Sigmoid colon (tissue), 6 donors: ENCODE measurements at regions not wholly inside any gene's neighbourhood (a gene's known extent, or its start where the extent isn't known, plus 50 kb on each side); places are given as distances from the start of the nearest gene placed in this dataset.

Experiments used
- DNase-seq: peaks from one replicate; pipeline ENCODE4 v3.0.0-alpha.2; 2019
- H3K27ac ChIP-seq, 4 donors: fragments of 200-600 bp; sonication (generic); one replicate each; pipeline ENCODE4 v1.5.1; 2016 to 2019; ENCODE audit warnings: mild to moderate bottlenecking in 1 of 4
- H3K27me3 ChIP-seq, 3 donors: fragments of 200-600 bp; sonication (generic); one replicate each; pipeline ENCODE4 v1.5.1; 2019; ENCODE audit warnings: mild to moderate bottlenecking in 1 of 3
- H3K36me3 ChIP-seq, 4 donors: fragments of 200-600 bp; sonication (generic); one replicate each; pipeline ENCODE4 v1.5.1; 2016 to 2019
- H3K4me1 ChIP-seq, 4 donors: fragments of 200-600 bp; sonication (generic); one replicate each; pipeline ENCODE4 v1.5.1; 2017 to 2019
- H3K4me3 ChIP-seq, 4 donors: fragments of 200-600 bp; sonication (generic); one replicate each; pipeline ENCODE4 v1.5.1; 2017 to 2019; ENCODE audit warnings: mild to moderate bottlenecking in 2 of 4, moderate library complexity in 1 of 4
- H3K9me3 ChIP-seq, 4 donors: fragments of 200-600 bp in 3 of 4; sonication (generic) in 3 of 4; one replicate each; pipeline versions ENCODE4 v1.5.1 to v1.6.1; 2013 to 2019
- CTCF ChIP-seq, 4 experiments: fragments of 450-650 bp in 3 of 4; fragments of 200-600 bp in 1 of 4; IDR thresholded peaks; one replicate each; pipeline ENCODE4 v1.5.1; 2016 to 2019; ENCODE audit warnings: antibody characterized with exemption in 4 of 4, mild to moderate bottlenecking in 3 of 4, moderate library complexity in 2 of 4
- EP300 ChIP-seq, 4 donors: sonication (generic); formaldehyde crosslinking; IDR thresholded peaks; one replicate each; pipeline ENCODE4 v1.6.1; 2017; ENCODE audit warnings: antibody characterized with exemption in 4 of 4
- POLR2A ChIP-seq, 2 donors: fragments of 450-650 bp; IDR thresholded peaks; one replicate each; pipeline ENCODE4 v1.6.1; 2016; ENCODE audit warnings: antibody characterized with exemption in 2 of 2, mild to moderate bottlenecking in 2 of 2, moderate library complexity in 2 of 2
- POLR2AphosphoS5 ChIP-seq, 4 donors: sonication (generic); formaldehyde crosslinking; IDR thresholded peaks; one replicate each; pipeline ENCODE4 v1.6.1; 2017; ENCODE audit warnings: antibody characterized with exemption in 4 of 4
- WGBS, 2 donors: extraction: QIAGEN DNeasy Blood & Tissue Kit; methylation state at CpG; one replicate each; pipeline ENCODE4 v1.1.7; 2013; 5-methylcytosine and 5-hydroxymethylcytosine counted together
- intact Hi-C: fragments of 100-400 bp; cut with DNase I; formaldehyde crosslinking; loops from one replicate; pipeline ENCODE4 v1.15.1; 2023
- donor health status: healthy with polysubstance abuse.
- donor health status: healthy.

GRCh38 chr6:80974579-80974978, 777.9 kb downstream of the TENT5A start:
- H3K27ac ChIP-seq: no peak overlapping the region
- intact Hi-C loops: no loop called here
- H3K36me3 ChIP-seq: no peaks in the 10 kb centered on the region
- no peaks in the 10 kb centered on the region for H3K4me1 ChIP-seq
- 85 to 89% methylated on average over 2 of the region's 2 CpGs for WGBS, 2 donors
- H3K4me3 ChIP-seq: no peak overlapping the region
- no peaks in the 10 kb centered on the region for H3K9me3 ChIP-seq
- TF ChIP-seq POLR2A (IDR thresholded peaks at IDR 0.05) (no peak), POLR2AphosphoS5 (IDR thresholded peaks at IDR 0.05) (no peak), CTCF (IDR thresholded peaks at IDR 0.05) (no peak), EP300 (IDR thresholded peaks at IDR 0.05) (no peak)
- H3K27me3 ChIP-seq: no peaks in the 10 kb centered on the region
- no peak for DNase-seq

DNA sequence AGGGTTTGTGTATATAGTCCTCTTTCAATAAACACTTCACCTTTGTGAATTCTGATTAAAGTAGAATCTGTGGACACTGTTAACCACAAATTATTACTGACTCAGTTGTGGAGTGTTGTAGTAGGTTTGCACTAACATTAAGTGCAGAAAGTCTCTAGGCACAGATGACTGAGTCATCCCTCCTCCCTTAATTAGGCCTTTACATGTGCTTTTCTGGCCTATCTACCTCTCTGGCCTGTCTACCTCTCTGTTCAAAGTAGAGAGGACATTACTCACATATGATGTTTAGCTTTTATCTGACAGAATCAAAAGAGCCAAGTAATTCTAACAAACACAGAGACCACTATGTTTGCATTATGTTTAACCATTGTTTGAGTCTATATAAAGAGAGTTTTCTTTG, 783.0 kb downstream of the TENT5A start:
- no peaks in the 10 kb centered on the region for H3K27me3 ChIP-seq
- no peaks in the 10 kb centered on the region for H3K9me3 ChIP-seq
- DNase-seq: no peak
- no peak overlapping the region for H3K27ac ChIP-seq
- no peaks in the 10 kb centered on the region for H3K36me3 ChIP-seq
- TF ChIP-seq CTCF (IDR thresholded peaks at IDR 0.05) (no peak), POLR2AphosphoS5 (IDR thresholded peaks at IDR 0.05) (no peak), POLR2A (IDR thresholded peaks at IDR 0.05) (no peak), EP300 (IDR thresholded peaks at IDR 0.05) (no peak)
- H3K4me1 ChIP-seq: no peaks in the 10 kb centered on the region
- no peak overlapping the region for H3K4me3 ChIP-seq
- intact Hi-C loops: no loop called here

DNA sequence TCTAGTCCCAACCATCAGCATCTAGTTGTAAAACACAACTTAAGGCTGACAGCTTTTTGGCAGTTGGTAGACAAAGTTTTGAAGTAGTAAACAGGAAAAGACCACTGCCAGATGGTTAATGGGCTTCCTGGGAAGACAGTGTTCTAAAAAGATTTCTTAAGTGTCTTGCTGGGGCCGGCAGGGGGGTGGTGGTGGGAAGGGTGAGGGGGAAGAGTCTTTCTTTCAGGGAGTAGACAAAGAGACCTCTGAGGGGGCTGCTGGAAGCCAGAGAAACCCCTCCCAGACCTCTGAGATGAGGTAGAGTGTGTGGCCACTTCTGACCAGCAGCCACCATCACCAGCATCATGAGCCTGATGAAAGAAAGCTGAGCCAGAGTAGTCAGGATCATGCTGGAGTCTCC, 784.9 kb downstream of the TENT5A start:
- Histone ChIP-seq H3K27me3 (no peaks in the 10 kb centered on the region), H3K9me3 (no peaks in the 10 kb centered on the region), H3K4me1 (no peaks in the 10 kb centered on the region), H3K4me3 (no peak overlapping the region), H3K36me3 (no peaks in the 10 kb centered on the region), H3K27ac (no peak overlapping the region)
- intact Hi-C loops: no loop called here
- 4 to 27% methylated on average over 1 of the region's 1 CpG for WGBS, 2 donors
- TF ChIP-seq CTCF (IDR thresholded peaks at IDR 0.05) (no peak), POLR2A (IDR thresholded peaks at IDR 0.05) (no peak), POLR2AphosphoS5 (IDR thresholded peaks at IDR 0.05) (no peak), EP300 (IDR thresholded peaks at IDR 0.05) (no peak)
- no peak for DNase-seq

GRCh38 chr6:80962382-80962781, 790.1 kb downstream of the TENT5A start:
- intact Hi-C loops: no loop called here
- no peak overlapping the region for H3K27ac ChIP-seq
- peaks cover 0 to 21% (median 10%) of the 10 kb centered on the region in 4 donors for H3K4me1 ChIP-seq
- H3K9me3 ChIP-seq: no peaks in the 10 kb centered on the region
- DNase-seq: no peak
- no peaks in the 10 kb centered on the region for H3K36me3 ChIP-seq
- no peak overlapping the region for H3K4me3 ChIP-seq
- TF ChIP-seq POLR2AphosphoS5 (IDR thresholded peaks at IDR 0.05): no peak
- no peak for TF ChIP-seq POLR2A (IDR thresholded peaks at IDR 0.05)
- TF ChIP-seq CTCF (IDR thresholded peaks at IDR 0.05): no peak
- no peak for TF ChIP-seq EP300 (IDR thresholded peaks at IDR 0.05)
- H3K27me3 ChIP-seq: no peaks in the 10 kb centered on the region

DNA sequence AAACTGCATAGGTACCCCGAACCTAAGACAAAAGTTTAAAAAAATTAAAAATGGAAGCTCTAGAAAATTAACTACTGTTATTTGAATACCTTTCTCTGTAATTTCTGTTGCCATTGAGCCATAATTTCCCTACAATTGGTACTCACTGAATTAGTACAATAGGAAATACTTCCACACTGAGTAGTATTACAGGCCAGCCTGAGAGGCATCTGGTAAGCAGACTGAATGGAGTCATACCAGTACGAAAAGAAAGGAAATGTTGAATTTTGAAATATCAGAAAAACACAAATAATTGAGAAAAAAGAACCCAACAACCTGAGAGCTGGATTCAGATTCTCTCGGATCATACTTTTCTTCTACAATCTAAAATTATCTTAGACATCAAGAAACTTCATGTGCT, 791.3 kb downstream of the TENT5A start:
- TF ChIP-seq CTCF (IDR thresholded peaks at IDR 0.05): no peak
- TF ChIP-seq POLR2A (IDR thresholded peaks at IDR 0.05): no peak
- no peak for TF ChIP-seq EP300 (IDR thresholded peaks at IDR 0.05)
- TF ChIP-seq POLR2AphosphoS5 (IDR thresholded peaks at IDR 0.05): no peak
- Histone ChIP-seq H3K36me3 (no peaks in the 10 kb centered on the region), H3K27me3 (no peaks in the 10 kb centered on the region), H3K27ac (no peak overlapping the region), H3K4me1 (peaks cover 0 to 21% (median 10%) of the 10 kb centered on the region in 4 donors), H3K4me3 (no peak overlapping the region), H3K9me3 (no peaks in the 10 kb centered on the region)
- intact Hi-C loops: no loop called here
- no peak for DNase-seq
- 86 to 95% methylated on average over 3 of the region's 3 CpGs for WGBS, 2 donors
